Fibroblast of mammary gland (primary cell): ENCODE measurements at regions not wholly inside any gene's neighbourhood (a gene's known extent, or its start where the extent isn't known, plus 50 kb on each side); places are given as distances from the start of the nearest gene placed in this dataset.

Source experiments
- DNase-seq: peaks from one replicate; pipeline ENCODE4 v3.0.0-alpha.2; 2010; ENCODE audit warnings: low read depth
- H3K4me3 ChIP-seq: 2 replicates; pipeline ENCODE4 v1.5.1; 2011; ENCODE audit warnings: low read depth, mild to moderate bottlenecking, low read length, moderate library complexity; ENCODE audit not compliant: control insufficient read depth
- CTCF ChIP-seq: conservative IDR thresholded peaks from 2 replicates; pipeline ENCODE4 v1.5.1; 2011; ENCODE audit warnings: low read depth, low read length, inconsistent platforms; ENCODE audit not compliant: control insufficient read depth, insufficient read depth

- DNase-seq, result peak; percentile 1
- TF ChIP-seq CTCF, result no peak
These were observed 87.4 kb downstream of the ELAPOR2 start for GRCh38 chr7:86972072-86972471.

GRCh38 chr7:86970986-86971385 lies 88.5 kb downstream of the ELAPOR2 start:
- no peak overlapping the region for H3K4me3 ChIP-seq
- TF ChIP-seq CTCF, result no peak
- DNase-seq, result no peak

More at GRCh38 chr7:86972072-86972471, 87.4 kb downstream of the ELAPOR2 start:
- H3K4me3 ChIP-seq, result no peak overlapping the region

GRCh38 chr7:86970547-86970946 lies 88.9 kb downstream of the ELAPOR2 start:
- no peak overlapping the region for H3K4me3 ChIP-seq
- no peak for DNase-seq
- no peak for TF ChIP-seq CTCF

GRCh38 chr7:86969865-86970264 lies 89.6 kb downstream of the ELAPOR2 start:
- DNase-seq, result no peak
- no peak for TF ChIP-seq CTCF
- no peak overlapping the region for H3K4me3 ChIP-seq

- H3K4me3 ChIP-seq, result no peak overlapping the region
- no peak for TF ChIP-seq CTCF
- peak; percentile 7 for DNase-seq
These were observed 90.8 kb downstream of the ELAPOR2 start for GRCh38 chr7:86968618-86969017.

- no peak for TF ChIP-seq CTCF
- H3K4me3 ChIP-seq, result no peak overlapping the region
- no peak for DNase-seq
These were observed 92.5 kb downstream of the ELAPOR2 start for GRCh38 chr7:86966916-86967315.

- no peak overlapping the region for H3K4me3 ChIP-seq
- no peak for DNase-seq
- TF ChIP-seq CTCF, result no peak
These were observed 93.7 kb downstream of the ELAPOR2 start for GRCh38 chr7:86965727-86966120.
